ENCODE measurements at regions not wholly inside any gene's neighbourhood (a gene's known extent, or its start where the extent isn't known, plus 50 kb on each side); places are given as distances from the start of the nearest gene placed in this dataset.

DNA sequence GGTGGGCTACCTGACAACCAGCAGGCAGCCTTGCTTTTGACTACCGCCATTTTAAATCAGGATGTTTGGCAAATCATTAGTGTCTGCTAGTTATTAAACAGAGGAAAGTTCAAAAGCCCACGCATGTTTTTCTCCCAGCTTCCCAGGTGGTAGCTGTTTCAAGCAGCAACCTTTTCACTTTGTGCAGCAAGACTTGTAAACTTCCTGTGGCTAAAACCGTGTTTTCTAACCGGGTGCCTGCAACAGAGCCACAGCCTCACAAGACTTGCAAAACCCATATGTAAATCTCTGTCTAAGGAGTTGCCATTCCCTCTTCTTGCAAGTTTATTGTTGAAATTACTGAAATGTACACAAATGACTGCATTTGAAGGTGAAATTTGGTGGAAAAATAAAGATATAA is 633.1 kb downstream of the BCL11A start:
- Histone ChIP-seq H3K27ac (replicated peaks) (no peak overlapping the region), H3K27me3 (ENCODE audit: insufficient read depth, poor library complexity, severe bottlenecking) (no peaks in the 10 kb centered on the region), H3K4me3 (replicated peaks; ENCODE audit: insufficient read depth, low read length) (no peak overlapping the region)
- no peak for DNase-seq (ENCODE audit: low read depth in 1 of 2, low spot score in 1 of 2)
- TF ChIP-seq SPI1 (IDR thresholded peaks at IDR 0.05; ENCODE audit: borderline replicate concordance, low read depth) = no peak
- TF ChIP-seq, protein P1, sequence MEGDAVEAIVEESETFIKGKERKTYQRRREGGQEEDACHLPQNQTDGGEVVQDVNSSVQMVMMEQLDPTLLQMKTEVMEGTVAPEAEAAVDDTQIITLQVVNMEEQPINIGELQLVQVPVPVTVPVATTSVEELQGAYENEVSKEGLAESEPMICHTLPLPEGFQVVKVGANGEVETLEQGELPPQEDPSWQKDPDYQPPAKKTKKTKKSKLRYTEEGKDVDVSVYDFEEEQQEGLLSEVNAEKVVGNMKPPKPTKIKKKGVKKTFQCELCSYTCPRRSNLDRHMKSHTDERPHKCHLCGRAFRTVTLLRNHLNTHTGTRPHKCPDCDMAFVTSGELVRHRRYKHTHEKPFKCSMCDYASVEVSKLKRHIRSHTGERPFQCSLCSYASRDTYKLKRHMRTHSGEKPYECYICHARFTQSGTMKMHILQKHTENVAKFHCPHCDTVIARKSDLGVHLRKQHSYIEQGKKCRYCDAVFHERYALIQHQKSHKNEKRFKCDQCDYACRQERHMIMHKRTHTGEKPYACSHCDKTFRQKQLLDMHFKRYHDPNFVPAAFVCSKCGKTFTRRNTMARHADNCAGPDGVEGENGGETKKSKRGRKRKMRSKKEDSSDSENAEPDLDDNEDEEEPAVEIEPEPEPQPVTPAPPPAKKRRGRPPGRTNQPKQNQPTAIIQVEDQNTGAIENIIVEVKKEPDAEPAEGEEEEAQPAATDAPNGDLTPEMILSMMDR (IDR thresholded peaks at IDR 0.05; ENCODE audit: insufficient read depth, low read length) = no peak
- no peak for TF ChIP-seq POLR2AphosphoS5 (IDR thresholded peaks at IDR 0.05; ENCODE audit: low read depth)
- no peak for TF ChIP-seq GABPA (IDR thresholded peaks at IDR 0.05; ENCODE audit: low read depth)
- TF ChIP-seq, protein P2, sequence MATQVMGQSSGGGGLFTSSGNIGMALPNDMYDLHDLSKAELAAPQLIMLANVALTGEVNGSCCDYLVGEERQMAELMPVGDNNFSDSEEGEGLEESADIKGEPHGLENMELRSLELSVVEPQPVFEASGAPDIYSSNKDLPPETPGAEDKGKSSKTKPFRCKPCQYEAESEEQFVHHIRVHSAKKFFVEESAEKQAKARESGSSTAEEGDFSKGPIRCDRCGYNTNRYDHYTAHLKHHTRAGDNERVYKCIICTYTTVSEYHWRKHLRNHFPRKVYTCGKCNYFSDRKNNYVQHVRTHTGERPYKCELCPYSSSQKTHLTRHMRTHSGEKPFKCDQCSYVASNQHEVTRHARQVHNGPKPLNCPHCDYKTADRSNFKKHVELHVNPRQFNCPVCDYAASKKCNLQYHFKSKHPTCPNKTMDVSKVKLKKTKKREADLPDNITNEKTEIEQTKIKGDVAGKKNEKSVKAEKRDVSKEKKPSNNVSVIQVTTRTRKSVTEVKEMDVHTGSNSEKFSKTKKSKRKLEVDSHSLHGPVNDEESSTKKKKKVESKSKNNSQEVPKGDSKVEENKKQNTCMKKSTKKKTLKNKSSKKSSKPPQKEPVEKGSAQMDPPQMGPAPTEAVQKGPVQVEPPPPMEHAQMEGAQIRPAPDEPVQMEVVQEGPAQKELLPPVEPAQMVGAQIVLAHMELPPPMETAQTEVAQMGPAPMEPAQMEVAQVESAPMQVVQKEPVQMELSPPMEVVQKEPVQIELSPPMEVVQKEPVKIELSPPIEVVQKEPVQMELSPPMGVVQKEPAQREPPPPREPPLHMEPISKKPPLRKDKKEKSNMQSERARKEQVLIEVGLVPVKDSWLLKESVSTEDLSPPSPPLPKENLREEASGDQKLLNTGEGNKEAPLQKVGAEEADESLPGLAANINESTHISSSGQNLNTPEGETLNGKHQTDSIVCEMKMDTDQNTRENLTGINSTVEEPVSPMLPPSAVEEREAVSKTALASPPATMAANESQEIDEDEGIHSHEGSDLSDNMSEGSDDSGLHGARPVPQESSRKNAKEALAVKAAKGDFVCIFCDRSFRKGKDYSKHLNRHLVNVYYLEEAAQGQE (IDR thresholded peaks at IDR 0.05; ENCODE audit: insufficient replicate concordance, low read depth) = no peak

DNA sequence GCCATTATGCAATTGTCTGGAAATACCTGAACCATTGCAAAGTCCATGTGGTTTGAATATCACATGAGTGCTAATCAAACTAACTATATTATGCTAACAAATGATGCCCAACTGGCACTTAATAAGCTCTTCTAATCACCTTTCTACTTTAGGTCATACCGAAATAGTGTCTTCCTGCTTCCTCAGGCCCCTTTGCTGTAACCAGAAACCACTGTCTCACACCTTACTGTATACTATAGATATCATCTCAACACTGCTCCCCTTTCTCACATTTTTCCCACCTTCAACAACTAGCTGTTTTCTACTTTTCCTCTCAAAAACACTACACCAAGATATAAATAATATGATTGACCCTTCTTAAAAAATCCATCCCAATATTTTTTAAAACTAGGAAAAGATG is 633.9 kb downstream of the BCL11A start:
- no peak for DNase-seq (ENCODE audit: low read depth in 1 of 2, low spot score in 1 of 2)
- Histone ChIP-seq H3K4me3 (replicated peaks; ENCODE audit: insufficient read depth, low read length) (no peak overlapping the region), H3K27ac (replicated peaks) (no peak overlapping the region), H3K27me3 (ENCODE audit: insufficient read depth, poor library complexity, severe bottlenecking) (no peaks in the 10 kb centered on the region)
- TF ChIP-seq GABPA (IDR thresholded peaks at IDR 0.05; ENCODE audit: low read depth) (no peak), SPI1 (IDR thresholded peaks at IDR 0.05; ENCODE audit: borderline replicate concordance, low read depth) (no peak)
- TF ChIP-seq, protein P1 (IDR thresholded peaks at IDR 0.05; ENCODE audit: insufficient read depth, low read length) = no peak
- TF ChIP-seq, protein P2 (IDR thresholded peaks at IDR 0.05; ENCODE audit: insufficient replicate concordance, low read depth) = no peak

DNA sequence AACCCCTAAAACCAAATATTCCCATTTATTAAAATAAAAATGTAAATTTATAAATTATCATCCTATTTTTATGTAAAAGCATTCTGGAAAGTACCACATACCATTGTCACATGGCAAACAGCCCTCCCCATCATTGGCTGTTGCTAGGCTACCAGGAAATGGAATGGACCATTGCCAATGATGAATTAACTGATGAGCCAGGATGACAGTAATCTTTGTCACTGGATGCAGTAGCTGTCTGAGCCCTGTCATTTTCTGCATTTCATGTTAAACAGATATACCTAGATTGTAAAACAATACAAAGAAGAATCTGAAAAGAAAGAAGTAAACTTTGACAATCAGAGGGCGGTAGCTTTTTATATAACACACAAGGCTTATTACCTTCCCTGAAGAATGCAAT is 641.4 kb downstream of the BCL11A start:
- H3K27me3 ChIP-seq (ENCODE audit: insufficient read depth, poor library complexity, severe bottlenecking) = no peaks in the 10 kb centered on the region
- no peak for TF ChIP-seq SPI1 (IDR thresholded peaks at IDR 0.05; ENCODE audit: borderline replicate concordance, low read depth)
- TF ChIP-seq, protein P2 (IDR thresholded peaks at IDR 0.05; ENCODE audit: insufficient replicate concordance, low read depth) = no peak
- no peak for TF ChIP-seq GABPA (IDR thresholded peaks at IDR 0.05; ENCODE audit: low read depth)
- TF ChIP-seq, protein P1 (IDR thresholded peaks at IDR 0.05; ENCODE audit: insufficient read depth, low read length) = no peak
- TF ChIP-seq POLR2AphosphoS5 (IDR thresholded peaks at IDR 0.05; ENCODE audit: low read depth) = no peak
- DNase-seq (ENCODE audit: low read depth in 1 of 2, low spot score in 1 of 2) = no peak
- H3K4me3 ChIP-seq (replicated peaks; ENCODE audit: insufficient read depth, low read length) = no peak overlapping the region
- H3K27ac ChIP-seq (replicated peaks) = no peak overlapping the region

All from HL-60 (cell line).